ENCODE measurements at regions not wholly inside any gene's neighbourhood (a gene's known extent, or its start where the extent isn't known, plus 50 kb on each side); places are given as distances from the start of the nearest gene placed in this dataset.

DNA sequence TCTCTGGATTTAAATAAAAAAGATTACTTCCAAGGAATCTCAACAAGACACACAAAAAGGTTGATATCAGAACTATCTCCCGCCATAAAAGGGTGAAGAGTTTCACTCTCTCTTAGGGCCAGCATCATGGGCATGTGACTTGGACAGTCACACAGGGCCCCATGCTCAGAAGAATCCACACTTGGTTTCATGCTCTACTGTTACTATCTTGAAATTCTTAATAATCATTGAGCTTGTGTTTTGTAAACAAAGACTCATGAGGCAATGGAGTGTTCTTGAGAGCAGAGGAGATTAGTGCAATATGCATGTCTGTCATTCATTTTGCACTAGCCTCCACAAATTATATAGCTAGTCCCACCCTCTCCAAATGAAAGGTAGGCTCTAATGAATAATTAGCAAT lies 58.4 kb downstream of the HMHB1 start:
- Mint-ChIP-seq H3K27ac (no peak overlapping the region), H3K4me1 (ENCODE audit: low read depth in 2 of 2) (no peaks in the 10 kb centered on the region), H3K36me3 (no peaks in the 10 kb centered on the region), H3K4me3 (no peak overlapping the region), H3K9me3 (no peaks in the 10 kb centered on the region), H3K27me3 (peaks cover 11 to 15% of the 10 kb centered on the region in 2 donors)
- no peak for ATAC-seq
- no peak for DNase-seq (ENCODE audit: low spot score)

DNA sequence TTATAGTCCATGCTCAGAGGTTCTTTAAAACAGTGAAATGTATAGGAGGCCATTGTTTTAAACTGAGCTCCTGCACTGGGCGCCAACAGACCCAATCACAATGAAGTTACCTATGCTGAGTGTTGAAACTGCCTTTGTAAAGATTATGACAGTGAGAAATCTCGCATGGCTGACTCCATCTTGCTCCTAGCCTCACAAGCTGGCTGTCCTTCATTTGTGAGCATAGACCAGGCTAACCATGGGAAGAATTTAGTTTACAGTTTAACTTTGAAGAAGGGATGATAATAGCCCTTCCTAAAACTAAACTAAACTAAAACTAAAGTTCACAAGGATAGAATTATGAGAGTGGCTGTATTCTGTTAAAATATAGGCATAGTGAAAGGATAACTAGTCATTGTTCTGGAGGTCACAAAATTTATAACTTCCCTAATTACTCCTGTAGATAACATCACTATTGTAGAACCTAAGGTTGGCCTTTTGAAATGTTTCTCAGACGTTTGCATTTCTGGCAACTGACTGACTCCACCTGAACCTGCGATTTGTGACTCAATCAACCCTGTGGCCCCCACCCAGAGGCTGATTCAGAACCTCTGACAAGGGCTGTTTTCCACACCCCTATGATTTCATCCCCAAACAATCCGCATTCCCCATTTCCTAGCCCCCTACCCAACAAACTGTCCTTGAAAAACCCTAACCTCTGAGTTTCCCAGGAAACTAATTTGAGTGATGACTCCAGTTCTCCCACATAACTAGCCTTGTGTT lies 59.1 kb downstream of the HMHB1 start:
- H3K27me3 Mint-ChIP-seq = peaks cover 11 to 15% of the 10 kb centered on the region in 2 donors
- no peaks in the 10 kb centered on the region for H3K4me1 Mint-ChIP-seq (ENCODE audit: low read depth in 2 of 2)
- ATAC-seq = no peak
- H3K4me3 Mint-ChIP-seq = no peak overlapping the region
- H3K9me3 Mint-ChIP-seq = no peaks in the 10 kb centered on the region
- no peak for DNase-seq (ENCODE audit: low spot score)
- H3K36me3 Mint-ChIP-seq = no peaks in the 10 kb centered on the region
- H3K27ac Mint-ChIP-seq = no peak overlapping the region

DNA sequence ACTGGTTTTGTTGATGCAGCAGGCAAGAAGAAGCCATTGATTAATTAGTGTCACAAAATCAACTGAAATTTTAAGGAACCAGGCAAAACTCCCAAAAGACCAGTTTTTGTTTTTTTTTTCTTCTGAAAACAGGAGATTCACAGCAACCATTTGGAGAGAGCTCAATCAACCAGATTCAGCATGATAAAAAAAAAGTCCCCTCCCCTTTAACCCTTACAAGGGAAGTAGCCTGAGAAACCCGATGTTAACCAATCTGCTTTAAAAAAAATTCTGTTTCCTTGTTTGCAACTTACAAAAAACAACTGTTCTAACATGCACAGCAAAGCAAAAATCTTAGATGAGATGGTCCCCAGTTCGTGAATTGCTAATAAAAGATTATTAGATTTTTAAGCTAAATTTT lies 59.7 kb downstream of the HMHB1 start:
- Mint-ChIP-seq H3K27me3 (peaks cover 11 to 13% of the 10 kb centered on the region in 2 donors), H3K27ac (no peak overlapping the region), H3K9me3 (no peaks in the 10 kb centered on the region), H3K36me3 (no peaks in the 10 kb centered on the region), H3K4me1 (ENCODE audit: low read depth in 2 of 2) (no peaks in the 10 kb centered on the region), H3K4me3 (no peak overlapping the region)
- no peak for ATAC-seq
- no peak for DNase-seq (ENCODE audit: low spot score)

DNA sequence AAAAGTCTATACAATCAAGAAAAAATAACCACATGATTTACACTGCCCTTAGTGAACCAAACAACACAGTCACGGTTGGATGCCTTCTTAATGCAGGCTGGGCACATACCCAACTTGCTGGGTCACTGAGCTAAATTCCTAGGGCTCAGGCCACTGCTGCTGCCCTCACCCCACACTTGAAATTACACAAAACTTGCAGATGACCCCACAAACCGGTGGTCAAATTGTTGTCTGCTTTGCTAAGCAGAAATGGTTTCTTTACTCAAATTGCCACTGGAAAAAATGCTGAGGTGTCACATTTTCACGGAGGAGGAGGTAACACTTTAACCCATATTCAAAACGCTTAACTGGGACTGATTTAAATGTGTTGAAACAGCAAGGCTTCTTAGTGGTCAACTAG lies 62.4 kb downstream of the HMHB1 start:
- ATAC-seq (no peak), DNase-seq (ENCODE audit: low spot score) (no peak)
- Mint-ChIP-seq H3K27ac (no peak overlapping the region), H3K36me3 (no peaks in the 10 kb centered on the region), H3K27me3 (peaks cover 7 to 10% of the 10 kb centered on the region in 2 donors), H3K4me3 (no peak overlapping the region), H3K4me1 (ENCODE audit: low read depth in 2 of 2) (no peaks in the 10 kb centered on the region), H3K9me3 (no peaks in the 10 kb centered on the region)

- no peak for DNase-seq (ENCODE audit: low spot score)
- Mint-ChIP-seq H3K9me3 (no peaks in the 10 kb centered on the region), H3K36me3 (no peaks in the 10 kb centered on the region), H3K4me3 (no peak overlapping the region), H3K27ac (no peak overlapping the region), H3K4me1 (ENCODE audit: low read depth in 2 of 2) (no peaks in the 10 kb centered on the region), H3K27me3 (peaks cover 18% of the 10 kb centered on the region in 2 donors)
- ATAC-seq = no peak
These were observed 65.2 kb downstream of the HMHB1 start for GRCh38 chr5:143877196-143877595.

DNA sequence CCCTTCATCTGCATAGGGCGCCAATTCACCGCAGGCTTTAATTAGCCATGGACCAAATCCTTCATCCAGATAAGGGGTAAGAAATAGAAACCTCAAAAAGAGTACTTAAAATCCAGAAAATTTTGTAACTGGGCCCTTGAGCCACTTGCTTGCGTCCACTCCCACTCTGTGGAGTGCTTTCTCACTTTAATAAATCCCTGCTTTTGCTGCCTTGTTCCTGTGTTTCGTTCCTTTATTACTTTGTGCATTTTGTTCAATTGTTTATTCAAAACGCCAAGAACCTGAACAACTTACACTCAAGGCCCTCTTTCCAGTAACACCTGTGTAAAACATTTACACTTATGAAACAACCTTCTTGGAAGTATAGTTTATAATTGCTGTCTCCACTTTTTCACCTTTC lies 66.5 kb downstream of the HMHB1 start:
- DNase-seq (ENCODE audit: low spot score) (no peak), ATAC-seq (no peak)
- H3K4me1 Mint-ChIP-seq (ENCODE audit: low read depth in 2 of 2) = no peaks in the 10 kb centered on the region
- no peak overlapping the region for H3K4me3 Mint-ChIP-seq
- H3K27ac Mint-ChIP-seq = no peak overlapping the region
- no peaks in the 10 kb centered on the region for H3K9me3 Mint-ChIP-seq
- H3K27me3 Mint-ChIP-seq = peaks cover 18% of the 10 kb centered on the region in 2 donors
- no peaks in the 10 kb centered on the region for H3K36me3 Mint-ChIP-seq

GRCh38 chr5:143879646-143880045 lies 67.7 kb downstream of the HMHB1 start:
- no peaks in the 10 kb centered on the region for H3K9me3 Mint-ChIP-seq
- ATAC-seq = no peak
- no peaks in the 10 kb centered on the region for H3K4me1 Mint-ChIP-seq (ENCODE audit: low read depth in 2 of 2)
- no peak overlapping the region for H3K27ac Mint-ChIP-seq
- no peaks in the 10 kb centered on the region for H3K36me3 Mint-ChIP-seq
- DNase-seq (ENCODE audit: low spot score) = no peak
- H3K4me3 Mint-ChIP-seq = no peak overlapping the region
- H3K27me3 Mint-ChIP-seq = peaks cover 16 to 18% of the 10 kb centered on the region in 2 donors

- Mint-ChIP-seq H3K36me3 (no peaks in the 10 kb centered on the region), H3K27ac (no peak overlapping the region), H3K27me3 (peaks cover 16 to 18% of the 10 kb centered on the region in 2 donors), H3K9me3 (no peaks in the 10 kb centered on the region), H3K4me3 (no peak overlapping the region), H3K4me1 (ENCODE audit: low read depth in 2 of 2) (no peaks in the 10 kb centered on the region)
- DNase-seq (ENCODE audit: low spot score) (no peak), ATAC-seq (no peak)
These were observed 68.2 kb downstream of the HMHB1 start for GRCh38 chr5:143880178-143880577.

GRCh38 chr5:143882520-143882919 lies 70.6 kb downstream of the HMHB1 start:
- H3K4me1 Mint-ChIP-seq (ENCODE audit: low read depth in 2 of 2) = no peaks in the 10 kb centered on the region
- no peak overlapping the region for H3K27ac Mint-ChIP-seq
- DNase-seq (ENCODE audit: low spot score) (no peak), ATAC-seq (no peak)
- no peak overlapping the region for H3K4me3 Mint-ChIP-seq
- no peaks in the 10 kb centered on the region for H3K36me3 Mint-ChIP-seq
- H3K9me3 Mint-ChIP-seq = no peaks in the 10 kb centered on the region
- peaks cover 25 to 31% of the 10 kb centered on the region in 2 donors for H3K27me3 Mint-ChIP-seq

GRCh38 chr5:143886096-143886495 lies 74.1 kb downstream of the HMHB1 start:
- H3K4me3 Mint-ChIP-seq = no peak overlapping the region
- no peak for DNase-seq (ENCODE audit: low spot score)
- peaks cover 27 to 41% of the 10 kb centered on the region in 2 donors for H3K27me3 Mint-ChIP-seq
- no peaks in the 10 kb centered on the region for H3K9me3 Mint-ChIP-seq
- no peak for ATAC-seq
- no peaks in the 10 kb centered on the region for H3K4me1 Mint-ChIP-seq (ENCODE audit: low read depth in 2 of 2)
- no peaks in the 10 kb centered on the region for H3K36me3 Mint-ChIP-seq
- no peak overlapping the region for H3K27ac Mint-ChIP-seq

DNA sequence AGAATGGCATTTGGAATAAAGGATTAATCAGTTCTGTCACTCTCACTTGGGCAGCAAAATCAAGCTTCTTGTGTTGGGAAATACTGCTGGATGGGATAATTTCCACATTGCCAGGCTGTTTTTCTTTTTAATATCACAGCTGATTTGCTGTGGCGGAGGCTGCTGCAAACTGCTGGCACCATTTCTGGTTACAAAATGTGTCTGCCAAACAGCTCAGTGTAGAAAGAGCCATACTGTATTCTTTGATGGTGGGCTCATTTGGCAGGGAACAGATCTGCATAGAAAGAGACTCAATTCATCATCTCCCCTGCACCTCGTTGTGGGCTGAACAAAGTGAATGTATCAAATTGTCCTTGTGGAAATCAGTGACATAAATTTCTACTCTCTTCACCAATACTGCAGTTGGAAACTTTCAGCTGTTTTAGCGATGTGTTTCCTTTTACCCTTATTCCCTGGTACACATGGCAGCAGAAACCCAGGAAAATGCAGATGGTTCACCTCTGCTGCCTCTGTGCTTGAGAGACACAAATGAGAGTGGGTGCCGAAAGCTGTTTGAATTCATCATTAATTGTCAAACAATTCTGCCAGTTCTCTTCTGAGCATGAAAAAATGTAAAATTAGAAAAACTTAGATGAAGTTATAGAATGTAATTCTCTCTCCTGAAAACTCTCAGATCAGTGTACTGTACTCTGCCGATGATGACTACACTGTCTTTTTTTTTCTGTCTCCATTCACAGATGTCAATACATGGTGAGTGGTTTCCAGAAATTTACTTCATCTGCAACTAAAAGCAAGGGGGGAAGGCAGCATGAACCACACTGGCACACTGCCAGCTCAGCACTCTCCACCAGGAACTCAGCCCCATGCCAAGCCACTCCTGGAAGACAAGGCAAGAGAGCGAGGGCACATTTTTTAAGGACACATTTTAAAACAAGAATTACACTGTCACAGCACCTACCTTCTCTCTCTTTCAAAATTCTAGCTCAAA lies 75.0 kb downstream of the HMHB1 start:
- ATAC-seq = no peak
- peaks cover 26 to 41% of the 10 kb centered on the region in 2 donors for H3K27me3 Mint-ChIP-seq
- DNase-seq (ENCODE audit: low spot score) = no peak
- H3K9me3 Mint-ChIP-seq = no peaks in the 10 kb centered on the region
- no peaks in the 10 kb centered on the region for H3K4me1 Mint-ChIP-seq (ENCODE audit: low read depth in 2 of 2)
- H3K36me3 Mint-ChIP-seq = no peaks in the 10 kb centered on the region
- no peak overlapping the region for H3K27ac Mint-ChIP-seq
- H3K4me3 Mint-ChIP-seq = no peak overlapping the region

- no peaks in the 10 kb centered on the region for H3K36me3 Mint-ChIP-seq
- H3K4me1 Mint-ChIP-seq (ENCODE audit: low read depth in 2 of 2) = no peaks in the 10 kb centered on the region
- H3K27me3 Mint-ChIP-seq = peaks cover 28 to 50% of the 10 kb centered on the region in 2 donors
- no peak overlapping the region for H3K4me3 Mint-ChIP-seq
- no peak overlapping the region for H3K27ac Mint-ChIP-seq
- ATAC-seq = no peak
- no peak for DNase-seq (ENCODE audit: low spot score)
- no peaks in the 10 kb centered on the region for H3K9me3 Mint-ChIP-seq
These were observed 76.1 kb downstream of the HMHB1 start for GRCh38 chr5:143887903-143888665.

DNA sequence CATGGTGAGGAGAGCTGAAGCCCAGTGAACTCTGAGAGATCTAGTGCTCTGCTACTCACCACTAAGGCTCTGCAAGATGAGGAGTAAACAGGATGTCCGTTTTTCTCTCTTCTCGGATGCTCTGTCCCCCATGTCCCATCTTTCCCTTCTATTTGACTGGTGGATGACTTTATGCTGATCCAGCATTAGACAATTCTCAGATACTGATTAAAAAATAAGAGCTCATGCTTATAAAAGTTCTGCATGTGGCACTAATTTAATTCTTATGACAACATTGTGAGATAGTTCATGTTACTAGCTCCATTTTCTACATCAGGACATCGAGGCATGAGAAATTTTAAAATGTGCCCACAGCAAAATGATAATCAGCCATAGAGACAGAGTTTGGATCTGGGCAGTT lies 77.0 kb downstream of the HMHB1 start:
- DNase-seq (ENCODE audit: low spot score) (no peak), ATAC-seq (no peak)
- Mint-ChIP-seq H3K9me3 (no peaks in the 10 kb centered on the region), H3K4me1 (ENCODE audit: low read depth in 2 of 2) (no peaks in the 10 kb centered on the region), H3K4me3 (no peak overlapping the region), H3K27ac (no peak overlapping the region), H3K27me3 (peaks cover 28 to 50% of the 10 kb centered on the region in 2 donors), H3K36me3 (no peaks in the 10 kb centered on the region)

All from natural killer cell treated with Interleukin-12 subunit alpha and Interleukin-12 subunit beta and Interleukin-15 and Interleukin-18, amount 100 ng/mL, for 72 hours (primary cell).